NCI-H2196 treated with DMSO at 0.1 percent for 48 hours (cell line): ENCODE measurements at regions not wholly inside any gene's neighbourhood (a gene's known extent, or its start where the extent isn't known, plus 50 kb on each side); places are given as distances from the start of the nearest gene placed in this dataset.
"Not testable (repeated sequence)": the region's sequence is repeated elsewhere in the genome, so short reads cannot be mapped to it uniquely, and the experiment has no call there.

ENCODE experiments used
- DNase-seq: peaks from one replicate; lab custom pipeline; 2025; ENCODE audit not compliant: unreplicated experiment; lab: John Stamatoyannopoulos, UW

DNA sequence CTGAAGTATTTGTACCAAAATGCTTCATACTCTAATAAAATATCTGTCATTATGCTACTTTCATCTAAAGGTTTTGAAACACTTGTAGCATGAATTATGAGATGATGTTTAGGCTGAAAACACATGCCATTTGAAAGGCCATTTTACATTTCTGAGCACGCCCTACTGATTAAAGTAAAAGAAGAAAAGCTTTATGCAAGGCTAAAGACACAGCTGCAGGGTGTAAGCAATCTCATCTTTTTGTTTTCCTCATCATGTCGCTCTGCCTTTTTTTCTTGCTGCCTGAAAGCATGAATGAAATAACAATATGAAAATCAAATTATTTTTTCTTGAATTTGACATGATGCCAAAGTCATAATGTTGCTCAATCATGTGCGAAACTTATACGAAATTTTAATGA is 148.6 kb upstream of the ARG1 start:
- DNase-seq, result no peak

DNA sequence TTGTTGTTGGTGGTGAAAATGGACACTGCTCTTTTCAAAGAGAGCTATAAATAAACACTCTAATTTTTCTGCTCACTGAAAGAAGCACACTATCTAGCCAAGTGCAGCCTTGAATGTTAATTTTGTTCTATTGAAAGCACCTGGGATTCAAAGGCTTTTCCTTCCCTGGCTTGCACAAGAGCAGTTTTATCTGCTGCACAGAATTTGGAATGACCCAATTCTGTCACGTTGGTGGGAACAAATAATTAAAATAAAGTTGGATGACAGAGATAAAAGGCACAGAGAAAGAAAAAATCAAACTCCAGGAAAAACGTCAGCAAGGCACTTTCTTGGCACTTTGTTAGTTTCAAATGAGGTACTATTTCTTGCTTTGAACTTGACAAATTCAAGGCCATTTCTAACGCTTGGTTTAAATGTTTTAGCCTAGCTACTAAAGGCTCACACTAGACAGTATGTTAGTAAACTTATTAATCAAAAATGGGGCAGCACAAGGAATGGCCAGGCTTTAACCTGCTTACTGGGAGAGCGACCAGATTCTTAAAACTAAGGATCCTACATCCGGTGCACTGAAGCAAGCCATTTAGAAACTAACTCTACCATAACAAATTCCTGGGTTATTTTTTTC is 145.5 kb upstream of the ARG1 start:
- no peak for DNase-seq

DNA sequence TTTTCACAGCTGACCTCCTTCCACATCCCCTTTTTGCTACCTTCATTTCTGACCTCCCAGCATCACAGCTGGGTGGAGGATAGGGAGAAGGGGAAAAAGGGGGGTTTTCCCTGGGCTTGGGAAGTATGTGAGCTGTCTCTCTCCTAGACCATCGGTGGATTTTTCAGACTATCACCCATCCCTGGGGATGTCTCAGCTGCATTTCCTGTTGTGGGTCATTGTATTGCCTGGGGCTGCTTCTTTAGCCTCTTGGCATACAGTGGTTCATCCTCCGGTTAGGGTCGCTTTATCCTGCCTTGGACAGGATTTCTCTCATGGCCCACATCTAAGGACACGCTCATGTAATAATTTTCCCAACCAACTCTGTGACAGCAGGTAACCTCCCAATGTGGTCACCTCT is 142.5 kb upstream of the ARG1 start:
- DNase-seq, result no peak

- no peak for DNase-seq
Observed at GRCh38 chr6:131431718-131432117, 141.3 kb upstream of the ARG1 start.

DNA sequence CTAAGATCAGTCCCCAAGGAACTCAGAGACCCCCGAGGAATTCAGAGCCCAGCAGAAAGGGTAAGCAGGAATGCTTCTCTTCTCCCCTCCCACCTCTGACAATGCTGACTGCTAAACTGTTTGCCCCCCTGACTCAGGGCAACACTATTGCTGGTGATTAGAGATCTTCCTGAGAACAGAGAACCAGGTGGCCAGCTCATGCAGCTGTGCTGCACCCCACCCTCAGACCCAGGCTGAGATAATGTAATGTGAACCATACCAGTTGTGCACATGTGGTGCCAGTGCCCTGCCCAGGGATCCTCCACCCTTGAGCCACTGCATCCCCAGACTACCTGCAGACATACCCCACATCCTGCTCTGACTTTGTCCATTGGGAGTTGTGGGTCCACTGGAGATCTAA is 139.1 kb upstream of the ARG1 start:
- DNase-seq, result no peak

DNA sequence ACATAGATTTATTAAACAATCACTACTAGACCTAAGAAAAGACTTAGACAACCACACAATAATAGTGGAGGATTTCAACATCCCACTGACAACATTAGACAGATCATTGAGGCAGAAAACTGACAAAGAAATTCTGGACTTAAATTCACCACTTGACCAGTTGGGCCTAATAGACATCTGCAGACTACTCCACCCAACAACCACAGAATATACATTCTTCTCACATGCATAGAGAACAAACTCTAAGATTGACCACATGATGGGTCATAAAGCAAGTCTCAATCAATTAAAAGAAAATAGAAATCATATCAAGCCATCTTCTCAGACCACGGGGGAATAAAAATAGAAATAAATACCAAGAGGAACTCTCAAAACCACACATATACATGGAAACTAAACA is 136.7 kb upstream of the ARG1 start:
- DNase-seq, result no peak

GRCh38 chr6:131443014-131443413 is 130.0 kb upstream of the ARG1 start:
- DNase-seq, result no peak

GRCh38 chr6:131443514-131443913 is 129.5 kb upstream of the ARG1 start:
- no peak for DNase-seq

DNA sequence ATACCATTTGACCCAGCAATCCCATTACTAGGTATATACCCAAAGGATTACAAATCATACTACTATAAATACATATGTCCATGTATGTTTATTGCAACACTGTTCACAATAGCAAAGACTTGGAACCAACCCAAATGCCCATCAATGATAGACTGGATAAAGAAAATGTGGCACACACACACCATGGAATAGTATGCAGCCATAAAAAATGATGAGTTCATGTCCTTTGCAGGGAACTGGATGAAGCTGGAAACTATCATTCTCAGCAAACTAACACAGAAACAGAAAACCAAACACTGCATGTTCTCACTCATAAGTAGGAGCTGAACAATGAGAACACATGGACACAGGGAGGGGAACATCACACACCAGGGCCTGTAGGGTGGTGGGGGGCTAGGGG is 127.7 kb upstream of the ARG1 start:
- not testable (repeated sequence) for DNase-seq

- no peak for DNase-seq
Observed at GRCh38 chr6:131450861-131451260, 122.2 kb upstream of the ARG1 start.

DNA sequence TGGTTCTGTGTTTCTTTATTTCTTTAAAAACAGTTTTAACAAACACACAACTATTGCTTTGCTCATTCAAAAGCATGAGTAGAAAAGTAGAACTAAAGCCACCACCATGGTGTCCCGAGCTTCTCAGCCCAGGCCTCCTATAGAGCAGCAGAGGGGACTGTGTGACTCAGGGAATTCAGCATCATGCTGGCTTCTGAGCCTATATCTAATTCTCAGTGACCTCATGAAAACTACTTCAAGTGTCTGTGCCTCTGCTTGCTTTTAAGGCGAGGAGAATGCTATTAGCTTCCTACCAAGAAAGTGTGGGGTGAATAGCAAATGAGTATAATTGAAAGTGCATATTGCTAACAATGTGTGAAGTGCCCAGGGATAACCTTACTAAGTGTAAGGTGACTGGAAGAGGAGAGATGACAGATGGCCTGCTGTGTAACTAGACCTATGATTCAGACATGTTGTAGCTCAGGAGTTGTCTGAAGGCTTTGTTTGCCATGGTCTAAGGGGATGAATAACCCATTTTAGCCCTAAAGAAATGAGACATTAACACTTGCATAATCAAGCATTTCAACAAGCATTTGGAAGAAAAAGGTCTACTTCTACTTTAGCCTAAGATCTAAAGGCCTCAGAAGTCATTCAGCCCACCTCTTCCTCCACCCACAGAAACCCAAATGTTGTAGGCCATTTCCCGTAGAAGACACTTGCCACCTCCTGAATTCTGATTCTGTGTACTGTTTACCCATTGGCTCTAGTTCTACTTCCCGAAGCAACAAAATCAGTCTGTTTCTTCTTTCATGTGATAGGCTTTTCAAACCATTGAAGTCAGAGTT is 121.5 kb upstream of the ARG1 start:
- no peak for DNase-seq

DNA sequence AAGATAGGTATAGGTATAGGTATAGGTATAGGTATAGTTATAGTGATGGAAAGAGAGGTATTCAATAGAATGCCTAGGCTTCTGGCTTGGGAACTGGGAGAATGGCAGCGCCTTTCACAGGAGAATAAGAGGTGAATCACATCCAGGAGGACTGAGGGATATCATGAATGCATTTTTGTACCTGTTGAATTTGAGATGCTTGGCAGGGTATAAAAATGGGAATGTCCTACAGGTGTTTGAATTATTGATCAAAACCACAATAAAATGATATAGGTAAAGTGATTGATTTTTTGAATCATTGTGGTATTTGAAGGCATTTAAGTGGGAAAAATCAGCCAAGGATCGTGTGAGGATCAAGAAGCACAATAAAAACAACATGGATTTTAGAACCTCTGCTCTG is 119.2 kb upstream of the ARG1 start:
- no peak for DNase-seq

DNA sequence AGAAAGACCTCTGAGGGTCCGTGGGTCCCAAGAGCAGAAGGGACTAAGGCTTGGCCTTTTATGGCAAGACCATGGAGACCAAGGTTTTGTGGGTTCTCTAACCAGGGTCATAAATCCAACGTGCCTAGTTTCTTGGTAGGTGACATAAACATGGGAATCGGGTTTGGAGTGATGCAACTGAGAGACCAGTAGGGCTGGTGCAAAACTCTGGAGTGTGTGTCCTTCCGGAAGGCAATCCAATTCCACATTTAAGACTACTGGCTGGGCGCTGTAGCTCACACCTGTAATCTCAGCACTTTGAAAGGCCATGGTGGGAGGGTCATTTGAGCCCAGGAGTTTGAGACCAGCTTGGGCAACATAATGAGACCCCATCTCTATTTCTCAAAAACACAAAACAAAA is 116.5 kb upstream of the ARG1 start:
- DNase-seq, result no peak

DNA sequence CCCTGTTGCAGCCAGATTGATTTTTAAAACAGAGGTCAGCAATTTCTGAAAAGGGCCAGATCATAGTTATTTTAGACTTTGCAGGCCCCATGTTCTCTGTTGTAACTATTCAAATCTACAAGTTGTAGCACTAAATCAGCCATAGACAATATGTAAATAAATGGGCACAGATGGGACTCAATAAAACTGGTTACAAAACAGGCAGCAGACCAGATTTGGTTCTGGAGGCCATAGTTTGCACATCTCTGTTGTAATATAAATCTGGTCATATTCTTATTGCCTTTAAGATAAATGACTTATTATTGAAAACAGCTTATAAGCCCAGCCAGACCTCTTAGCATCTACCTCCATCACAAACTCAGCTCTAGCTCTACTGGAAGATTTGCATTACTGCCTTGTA is 114.0 kb upstream of the ARG1 start:
- no peak for DNase-seq

DNA sequence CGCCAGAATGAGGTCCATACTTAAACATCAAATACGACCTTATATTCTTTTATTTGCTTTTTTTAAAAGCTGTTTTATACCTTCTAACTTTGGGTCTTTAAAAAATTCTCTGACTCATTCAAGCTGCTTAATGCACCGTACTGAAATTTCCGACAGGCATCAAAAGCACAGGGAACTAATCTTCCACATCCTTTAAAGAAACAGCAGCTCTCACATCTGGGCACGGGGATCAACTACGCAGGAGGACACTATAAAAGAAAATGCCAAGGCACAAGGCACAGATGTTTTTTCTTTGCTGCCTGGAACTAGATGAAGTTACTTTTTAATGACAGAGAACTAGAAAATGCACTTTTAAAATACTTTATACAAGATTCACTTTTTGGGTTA is 112.4 kb upstream of the ARG1 start:
- no peak for DNase-seq

DNA sequence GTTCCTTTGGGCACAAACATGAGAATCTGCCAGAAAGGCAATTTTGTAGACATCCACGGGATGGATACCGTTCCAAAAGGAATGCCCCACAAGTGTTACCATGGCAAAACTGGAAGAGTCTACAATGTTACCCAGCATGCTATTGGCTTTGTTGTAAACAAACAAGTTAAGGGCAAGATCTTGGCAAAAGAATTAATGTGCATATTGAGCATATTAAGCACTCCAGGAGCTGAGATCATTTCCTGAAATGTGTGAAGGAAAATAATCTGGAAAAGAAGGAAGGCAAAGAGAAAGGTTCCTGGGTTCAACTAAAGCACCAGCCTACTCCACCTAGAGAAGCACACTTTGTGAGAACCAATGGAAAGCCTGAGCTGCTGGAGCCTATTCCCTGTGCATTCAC is 103.9 kb upstream of the ARG1 start:
- DNase-seq, result no peak

DNA sequence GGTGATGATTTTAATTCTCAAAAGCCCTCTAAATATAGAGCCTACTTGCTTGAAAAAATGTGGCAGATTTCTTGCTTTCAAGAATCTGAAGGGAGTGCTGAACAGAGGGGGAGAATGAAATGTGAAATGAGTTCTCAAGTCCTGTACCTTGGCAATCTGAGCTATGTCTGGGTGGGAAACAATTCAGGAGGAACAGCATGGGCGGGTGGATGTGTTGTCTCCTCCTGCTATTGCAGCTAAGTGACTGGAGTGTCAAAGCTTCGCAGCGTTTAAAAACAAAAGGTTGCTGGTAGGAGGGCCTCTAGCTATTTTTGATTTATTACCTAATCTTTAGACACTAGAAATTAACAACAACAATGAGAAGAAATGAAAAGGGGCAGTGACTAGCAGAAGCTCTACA is 102.5 kb upstream of the ARG1 start:
- no peak for DNase-seq

- DNase-seq, result no peak
Observed at GRCh38 chr6:131471331-131471730, 101.7 kb upstream of the ARG1 start.

- not testable (repeated sequence) for DNase-seq
Observed at GRCh38 chr6:131473303-131473702, 99.7 kb upstream of the ARG1 start.

- no peak for DNase-seq
Observed at GRCh38 chr6:131476362-131476761, 96.7 kb upstream of the ARG1 start.

DNA sequence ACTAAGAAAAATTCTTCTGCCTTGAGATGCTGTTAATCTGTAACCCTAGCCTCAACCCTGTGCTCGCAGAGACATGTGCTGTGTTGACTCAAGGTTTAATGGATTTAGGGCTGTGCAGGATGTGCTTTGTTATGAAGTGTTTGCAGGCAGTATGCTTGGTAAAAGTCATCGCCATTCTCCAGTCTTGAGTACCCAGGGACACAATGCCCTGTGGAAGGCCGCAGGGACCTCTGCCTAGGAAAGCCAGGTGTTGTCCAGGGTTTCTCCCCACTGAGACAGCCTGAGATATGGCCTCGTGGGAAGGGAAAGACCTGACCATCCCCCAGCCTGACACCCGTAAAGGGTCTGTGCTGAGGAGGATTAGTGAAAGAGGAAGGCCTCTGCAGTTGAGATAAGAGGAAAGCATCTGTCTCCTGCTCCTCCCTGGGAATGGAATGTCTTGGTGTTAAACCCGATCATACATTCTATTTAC is 94.2 kb upstream of the ARG1 start:
- DNase-seq, result not testable (repeated sequence)

DNA sequence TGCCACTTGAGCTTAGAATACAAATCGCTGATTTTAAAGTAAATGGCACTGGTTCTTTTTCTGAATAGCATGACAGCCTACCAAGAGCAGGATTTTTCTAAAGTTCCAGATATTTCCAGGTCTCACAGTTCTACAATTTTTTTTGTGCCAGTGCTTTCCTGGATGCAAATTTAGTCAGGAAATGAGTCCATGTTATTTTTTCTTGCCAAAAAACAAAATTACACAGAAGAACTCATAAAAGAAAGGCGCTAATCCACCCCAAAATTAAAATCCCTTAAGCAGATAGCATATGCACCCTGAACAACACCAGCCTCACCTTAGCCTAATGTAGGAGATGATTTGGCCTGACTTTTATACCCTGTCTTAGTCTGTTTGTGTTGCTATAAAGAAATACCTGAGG is 86.4 kb upstream of the ARG1 start:
- no peak for DNase-seq

- no peak for DNase-seq
Observed at GRCh38 chr6:131488780-131489179, 84.2 kb upstream of the ARG1 start.
